Stimulated activated naive CD8-positive, alpha-beta T cell treated with anti-CD3 and anti-CD28 coated beads, Interleukin-15, amount 100 ng/mL, for 72 hours (primary cell): ENCODE measurements at regions not wholly inside any gene's neighbourhood (a gene's known extent, or its start where the extent isn't known, plus 50 kb on each side); places are given as distances from the start of the nearest gene placed in this dataset.
"Not testable (repeated sequence)": the region's sequence is repeated elsewhere in the genome, so short reads cannot be mapped to it uniquely, and the experiment has no call there.

Source experiments
- ATAC-seq: fragments of 150-1000 bp; cut with Tn5 transposase; 2 replicates; pipeline ENCODE4 v1.10.0; 2021; ENCODE audit warnings: mild to moderate bottlenecking, moderate library complexity
- DNase-seq, 2 donors: peaks; one replicate each; pipeline ENCODE4 v3.0.0; 2021 to 2022
- H3K27ac Mint-ChIP-seq, 2 donors: one replicate each; pipeline ENCODE4 v1.8.0; 2022; ENCODE audit warnings: mild to moderate bottlenecking in 2 of 2, mixed read lengths in 2 of 2, moderate library complexity in 2 of 2
- H3K27me3 Mint-ChIP-seq: one replicate; pipeline ENCODE4 v1.8.0; 2022; ENCODE audit warnings: mixed read lengths
- H3K4me1 Mint-ChIP-seq: one replicate; pipeline ENCODE4 v1.8.0; 2022; ENCODE audit warnings: mild to moderate bottlenecking, mixed read lengths
- H3K4me3 Mint-ChIP-seq, 2 donors: one replicate each; pipeline ENCODE4 v1.8.0; 2022; ENCODE audit warnings: mild to moderate bottlenecking in 2 of 2, mixed read lengths in 2 of 2, moderate library complexity in 1 of 2
- H3K9me3 Mint-ChIP-seq, 2 donors: one replicate each; pipeline ENCODE4 v1.8.0; 2022; ENCODE audit warnings: mixed read lengths in 2 of 2

DNA sequence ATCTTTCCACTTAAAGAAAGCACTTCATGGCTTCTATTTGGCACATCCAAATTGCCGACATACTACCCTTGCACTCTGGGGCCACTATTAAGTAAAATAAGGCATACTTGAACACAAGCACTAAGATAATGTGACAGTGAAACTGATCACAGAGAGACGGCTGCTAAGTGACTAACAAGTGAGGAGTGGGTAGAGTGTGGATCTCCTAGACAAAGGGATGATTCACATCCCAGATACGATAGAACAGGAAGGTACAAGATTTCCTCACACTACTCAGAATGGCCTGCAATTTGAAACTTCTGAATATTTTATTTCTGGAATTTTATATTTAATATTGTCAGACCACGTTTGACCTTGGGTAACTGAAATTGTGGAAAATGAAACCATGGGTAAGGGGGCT, 1721.8 kb upstream of the SPRY2 start:
- ATAC-seq (no peak), DNase-seq (no peak)
- Mint-ChIP-seq H3K4me3 (no peak overlapping the region), H3K4me1 (no peaks in the 10 kb centered on the region), H3K27ac (no peak overlapping the region), H3K27me3 (no peaks in the 10 kb centered on the region), H3K9me3 (peaks cover 7 to 10% of the 10 kb centered on the region in 2 donors)

DNA sequence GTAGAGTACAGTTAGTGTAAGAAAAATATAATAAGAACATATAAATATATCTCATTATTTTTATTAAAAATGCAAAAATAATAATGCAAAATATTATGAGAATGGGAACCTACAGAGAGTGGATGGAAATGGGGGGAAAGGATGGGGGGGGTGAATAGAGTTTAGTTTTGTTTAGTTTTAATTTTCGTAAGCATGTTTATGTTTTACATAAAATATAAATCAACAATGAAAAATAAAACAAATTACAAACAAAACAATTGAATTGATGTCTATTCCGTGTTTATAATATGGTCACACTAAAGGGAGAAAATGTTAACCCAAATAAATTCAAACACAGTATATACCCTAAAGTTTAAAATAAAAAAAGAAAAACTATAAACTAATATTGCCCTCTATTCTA, 1717.4 kb upstream of the SPRY2 start:
- no peak for DNase-seq
- no peak overlapping the region for H3K27ac Mint-ChIP-seq
- no peak for ATAC-seq
- H3K4me1 Mint-ChIP-seq, result no peaks in the 10 kb centered on the region
- H3K9me3 Mint-ChIP-seq, result peaks cover 10 to 14% of the 10 kb centered on the region in 2 donors
- no peaks in the 10 kb centered on the region for H3K27me3 Mint-ChIP-seq
- no peak overlapping the region for H3K4me3 Mint-ChIP-seq

DNA sequence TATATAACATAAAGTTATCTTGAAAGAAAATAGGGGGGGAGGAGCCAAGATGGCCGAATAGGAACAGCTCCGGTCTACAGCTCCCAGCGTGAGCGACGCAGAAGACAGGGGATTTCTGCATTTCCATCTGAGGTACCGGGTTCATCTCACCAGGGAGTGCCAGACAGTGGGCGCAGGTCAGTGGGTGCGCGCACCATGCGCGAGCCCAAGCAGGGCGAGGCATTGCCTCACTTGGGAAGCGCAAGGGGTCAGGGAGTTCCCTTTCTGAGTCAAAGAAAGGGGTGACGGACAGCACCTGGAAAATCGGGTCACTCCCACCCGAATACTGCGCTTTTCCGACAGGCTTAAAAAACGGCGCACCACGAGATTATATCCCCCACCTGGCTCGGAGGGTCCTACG, 1704.4 kb upstream of the SPRY2 start:
- H3K4me1 Mint-ChIP-seq, H3K27me3 Mint-ChIP-seq, H3K27ac Mint-ChIP-seq, ATAC-seq, H3K4me3 Mint-ChIP-seq, H3K9me3 Mint-ChIP-seq, DNase-seq: not testable (repeated sequence)

DNA sequence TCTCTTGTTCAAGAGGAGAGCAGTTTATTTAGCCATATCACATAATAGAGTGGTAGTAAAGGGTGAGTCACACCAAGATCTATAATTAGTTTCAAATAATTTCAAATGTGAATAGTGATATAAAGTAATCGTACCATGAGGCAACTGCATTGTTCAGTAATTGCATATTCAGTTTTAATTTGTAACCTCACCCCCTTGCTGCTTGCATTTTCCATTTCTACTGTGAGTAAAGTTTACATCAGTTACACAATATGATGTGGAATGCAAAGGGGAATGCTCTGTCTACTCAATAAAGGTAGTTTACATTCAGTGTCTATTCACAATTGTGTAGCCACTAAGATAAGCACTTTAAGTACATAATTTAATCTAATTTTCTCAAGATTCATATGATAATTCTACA, 1695.7 kb upstream of the SPRY2 start:
- Mint-ChIP-seq H3K27me3 (no peaks in the 10 kb centered on the region), H3K4me1 (no peaks in the 10 kb centered on the region), H3K4me3 (no peak overlapping the region), H3K9me3 (peaks cover 12 to 16% of the 10 kb centered on the region in 2 donors), H3K27ac (no peak overlapping the region)
- no peak for ATAC-seq
- DNase-seq, result no peak

DNA sequence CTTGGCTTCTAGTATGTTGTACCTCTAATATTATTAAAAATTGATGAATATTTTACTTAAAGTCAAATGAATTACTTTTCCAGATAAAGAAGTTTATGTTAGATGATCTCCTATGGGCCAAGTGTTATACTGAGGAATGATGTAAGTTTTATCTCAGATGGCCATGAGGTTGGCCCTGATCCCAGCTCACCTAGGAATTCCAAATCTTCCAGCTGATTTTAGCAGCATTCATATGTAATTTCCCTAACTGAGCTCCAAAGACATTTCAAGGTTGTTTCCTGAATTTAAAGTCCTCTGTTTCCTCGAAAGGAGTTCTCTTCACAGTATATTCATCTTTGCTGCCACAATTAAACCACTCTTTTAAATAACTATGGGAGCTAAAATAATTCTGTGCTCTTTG, 1670.4 kb upstream of the SPRY2 start:
- H3K4me1 Mint-ChIP-seq, result no peaks in the 10 kb centered on the region
- H3K27me3 Mint-ChIP-seq, result no peaks in the 10 kb centered on the region
- H3K4me3 Mint-ChIP-seq, result no peak overlapping the region
- H3K27ac Mint-ChIP-seq, result no peak overlapping the region
- peaks cover 0 to 5% of the 10 kb centered on the region in 2 donors for H3K9me3 Mint-ChIP-seq
- no peak for ATAC-seq
- DNase-seq, result no peak

DNA sequence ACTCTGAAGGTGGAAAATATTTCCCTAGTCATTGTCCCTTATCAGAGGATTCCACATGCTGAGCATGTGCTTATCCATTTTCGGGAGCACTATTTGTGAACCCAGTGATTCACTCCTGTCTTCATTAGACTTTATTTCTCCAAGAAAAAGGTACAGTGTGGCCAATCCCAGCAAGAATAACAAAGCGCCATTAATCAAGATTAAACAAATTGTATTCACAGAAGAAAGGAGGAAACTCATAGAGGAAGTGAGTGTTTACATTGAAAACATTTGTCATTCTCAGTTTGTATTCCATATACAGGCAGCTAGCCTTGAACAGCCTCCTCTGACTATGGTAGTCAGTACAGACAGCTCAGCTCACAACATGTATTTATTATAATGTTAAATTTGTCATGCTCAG, 1669.9 kb upstream of the SPRY2 start:
- no peaks in the 10 kb centered on the region for H3K4me1 Mint-ChIP-seq
- no peaks in the 10 kb centered on the region for H3K27me3 Mint-ChIP-seq
- no peak for DNase-seq
- no peak for ATAC-seq
- H3K4me3 Mint-ChIP-seq, result no peak overlapping the region
- H3K27ac Mint-ChIP-seq, result no peak overlapping the region
- peaks cover 0 to 5% of the 10 kb centered on the region in 2 donors for H3K9me3 Mint-ChIP-seq

DNA sequence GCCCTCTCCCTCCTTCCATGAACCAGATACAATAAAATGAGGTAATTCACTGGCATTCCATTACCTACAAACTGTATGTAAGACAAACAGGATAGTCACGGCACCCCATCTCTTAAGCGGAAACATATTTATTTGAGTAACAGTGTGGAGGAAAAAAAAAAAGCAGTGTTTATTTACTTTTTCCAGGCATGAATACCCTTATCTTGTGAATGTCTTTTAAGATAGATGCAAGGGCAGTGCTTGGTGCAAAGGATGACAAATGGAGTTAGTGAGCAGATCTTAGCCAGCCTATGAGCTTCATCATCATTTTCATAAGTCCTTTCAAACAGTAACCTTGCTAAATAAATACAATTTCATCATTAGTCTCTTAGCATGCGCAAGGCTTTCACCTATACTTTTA, 1661.8 kb upstream of the SPRY2 start:
- ATAC-seq, result no peak
- no peaks in the 10 kb centered on the region for H3K27me3 Mint-ChIP-seq

DNA sequence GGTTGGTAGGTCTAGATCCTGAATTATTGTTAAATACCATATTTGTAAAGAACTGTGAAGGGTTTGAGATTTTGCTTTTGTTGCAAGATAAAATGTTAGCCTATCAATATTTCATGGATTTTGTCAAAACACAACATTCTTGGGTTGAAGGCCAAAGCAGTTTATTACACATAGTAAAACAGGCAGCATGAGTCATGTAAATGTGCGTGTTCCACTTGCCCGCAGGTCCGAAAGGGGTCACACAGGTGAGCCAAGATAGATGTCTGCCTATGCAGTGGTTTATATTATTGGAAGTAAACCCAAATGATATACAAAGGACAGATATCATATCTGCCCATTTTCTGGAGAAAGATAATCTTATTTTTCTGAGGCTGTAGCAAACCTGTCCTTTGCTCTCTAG, 1654.4 kb upstream of the SPRY2 start:
- no peak overlapping the region for H3K27ac Mint-ChIP-seq
- H3K4me3 Mint-ChIP-seq, result no peak overlapping the region
- H3K4me1 Mint-ChIP-seq, result no peaks in the 10 kb centered on the region
- ATAC-seq (no peak), DNase-seq (no peak)
- no peaks in the 10 kb centered on the region for H3K27me3 Mint-ChIP-seq
- no peaks in the 10 kb centered on the region for H3K9me3 Mint-ChIP-seq

More for the DNA sequence above, 1661.8 kb upstream of the SPRY2 start:
- Mint-ChIP-seq H3K27ac (no peak overlapping the region), H3K4me3 (no peak overlapping the region), H3K9me3 (no peaks in the 10 kb centered on the region), H3K4me1 (no peaks in the 10 kb centered on the region)
- DNase-seq, result no peak

DNA sequence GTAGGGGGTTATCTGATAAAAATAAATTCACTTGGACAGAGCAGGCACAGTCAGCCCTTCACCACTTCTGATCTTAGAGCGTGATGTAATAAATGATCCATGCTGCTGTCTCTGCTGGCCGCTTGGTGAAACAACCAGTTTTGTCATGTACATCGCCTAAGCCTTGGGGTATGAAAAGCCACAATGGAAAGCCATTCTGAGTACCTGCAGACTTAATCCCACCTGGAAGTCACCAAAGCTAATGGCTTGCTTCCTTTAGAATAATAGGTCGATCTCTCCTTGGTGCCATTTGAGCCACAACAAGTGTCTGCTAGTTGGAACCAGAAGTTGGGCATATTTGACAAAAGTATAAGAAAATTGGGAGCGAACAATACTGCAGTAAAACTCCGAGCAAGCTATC, 1649.7 kb upstream of the SPRY2 start:
- ATAC-seq, result no peak
- H3K27me3 Mint-ChIP-seq, result no peaks in the 10 kb centered on the region
- no peak overlapping the region for H3K4me3 Mint-ChIP-seq
- no peak overlapping the region for H3K27ac Mint-ChIP-seq
- no peaks in the 10 kb centered on the region for H3K4me1 Mint-ChIP-seq
- peaks cover 0 to 6% of the 10 kb centered on the region in 2 donors for H3K9me3 Mint-ChIP-seq
- DNase-seq, result no peak

DNA sequence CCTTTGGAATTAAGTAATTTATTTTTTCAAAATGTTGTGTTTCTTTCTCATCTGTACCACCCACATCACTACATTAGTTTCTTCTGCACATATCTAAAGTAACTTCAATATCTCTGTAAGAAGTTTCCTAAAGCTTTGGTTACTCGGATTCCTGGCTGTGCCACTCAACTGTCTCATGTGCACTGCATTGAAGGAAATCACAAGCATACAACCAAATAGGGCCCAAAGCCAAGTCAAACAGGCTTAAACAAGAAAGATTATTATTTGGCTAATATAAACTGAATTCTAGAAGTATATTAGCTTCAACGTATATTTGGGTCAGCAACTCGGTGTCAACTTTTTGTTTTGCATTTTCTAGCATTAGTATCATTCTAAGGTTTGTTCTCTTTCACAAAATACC, 1647.6 kb upstream of the SPRY2 start:
- Mint-ChIP-seq H3K4me1 (no peaks in the 10 kb centered on the region), H3K4me3 (no peak overlapping the region), H3K9me3 (peaks cover 4 to 13% of the 10 kb centered on the region in 2 donors), H3K27ac (no peak overlapping the region), H3K27me3 (no peaks in the 10 kb centered on the region)
- DNase-seq (no peak), ATAC-seq (no peak)

DNA sequence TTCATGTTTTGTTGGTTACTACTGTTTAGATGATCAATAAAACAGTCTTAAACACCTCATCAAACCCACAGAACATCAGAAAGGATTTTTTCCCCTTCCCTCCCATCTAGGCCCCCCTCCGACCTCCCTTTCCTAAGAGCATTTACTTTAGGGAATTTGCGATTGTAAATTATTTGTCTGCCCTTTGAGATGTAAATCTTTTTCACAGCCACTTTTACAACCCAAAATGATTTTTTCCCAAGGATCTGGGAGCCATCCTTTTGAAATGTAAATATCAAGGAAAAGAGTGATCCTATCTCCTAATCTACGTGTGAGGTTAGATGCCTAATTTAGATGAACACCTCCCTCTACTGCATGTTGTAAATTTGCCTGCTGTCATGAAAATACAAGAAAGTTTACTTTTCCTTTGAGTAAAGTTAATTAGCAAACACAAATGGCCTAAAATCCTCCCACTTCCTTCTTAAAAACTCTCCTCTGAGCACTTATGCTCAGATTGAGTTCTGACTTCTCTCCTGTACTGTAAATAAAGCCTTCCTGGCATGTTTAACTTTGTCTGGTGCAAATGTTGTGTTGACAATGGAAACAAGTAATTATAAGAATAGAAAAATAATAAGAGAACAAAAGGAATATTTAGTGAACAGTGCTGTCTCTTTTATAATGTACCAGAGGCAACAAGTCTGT, 1646.9 kb upstream of the SPRY2 start:
- no peak overlapping the region for H3K27ac Mint-ChIP-seq
- DNase-seq (no peak), ATAC-seq (no peak)
- H3K4me3 Mint-ChIP-seq, result no peak overlapping the region
- no peaks in the 10 kb centered on the region for H3K4me1 Mint-ChIP-seq
- peaks cover 4 to 13% of the 10 kb centered on the region in 2 donors for H3K9me3 Mint-ChIP-seq
- no peaks in the 10 kb centered on the region for H3K27me3 Mint-ChIP-seq

DNA sequence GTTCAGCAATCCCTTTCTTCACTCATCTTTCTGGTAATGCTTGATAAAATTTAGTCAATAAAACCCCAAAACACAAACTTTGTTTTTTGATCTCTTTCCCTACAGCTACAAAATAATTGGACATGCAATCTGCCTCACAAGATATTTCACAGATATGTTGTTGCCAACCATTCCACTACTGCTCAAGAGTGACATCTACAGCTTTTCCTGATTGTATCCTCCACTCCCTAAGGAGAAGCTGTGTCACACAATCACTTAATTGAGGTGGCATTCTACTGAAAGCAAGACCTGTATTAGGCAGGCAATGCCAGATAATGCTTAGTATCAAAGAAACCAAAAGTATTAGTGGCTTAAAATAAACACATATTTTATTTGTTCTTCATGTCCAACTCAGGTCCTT, 1646.2 kb upstream of the SPRY2 start:
- Mint-ChIP-seq H3K4me1 (no peaks in the 10 kb centered on the region), H3K27ac (no peak overlapping the region), H3K4me3 (no peak overlapping the region), H3K9me3 (peaks cover 4 to 13% of the 10 kb centered on the region in 2 donors), H3K27me3 (no peaks in the 10 kb centered on the region)
- DNase-seq, result no peak
- no peak for ATAC-seq

DNA sequence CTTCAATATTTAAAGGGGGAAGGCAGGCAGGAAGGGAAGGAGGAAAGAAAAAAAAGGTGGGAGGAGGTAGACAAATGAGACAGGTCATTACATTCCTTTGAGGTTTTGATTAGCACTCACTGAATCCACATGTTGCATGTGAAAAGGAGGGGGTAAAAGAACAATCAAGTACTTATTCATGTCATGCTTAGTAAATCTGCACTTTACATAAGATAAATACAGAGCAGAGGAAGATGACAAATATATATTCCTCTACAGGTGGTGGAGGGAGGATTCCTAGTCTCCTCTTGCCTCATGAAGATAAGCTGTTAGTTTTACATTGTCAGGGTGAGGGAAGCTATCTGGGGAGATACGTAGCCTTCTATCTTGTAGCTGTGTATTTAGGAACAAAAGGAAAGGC, 1645.4 kb upstream of the SPRY2 start:
- no peak for DNase-seq
- Mint-ChIP-seq H3K9me3 (peaks cover 4 to 18% of the 10 kb centered on the region in 2 donors), H3K27ac (no peak overlapping the region), H3K27me3 (no peaks in the 10 kb centered on the region), H3K4me1 (no peaks in the 10 kb centered on the region), H3K4me3 (no peak overlapping the region)
- ATAC-seq, result no peak

DNA sequence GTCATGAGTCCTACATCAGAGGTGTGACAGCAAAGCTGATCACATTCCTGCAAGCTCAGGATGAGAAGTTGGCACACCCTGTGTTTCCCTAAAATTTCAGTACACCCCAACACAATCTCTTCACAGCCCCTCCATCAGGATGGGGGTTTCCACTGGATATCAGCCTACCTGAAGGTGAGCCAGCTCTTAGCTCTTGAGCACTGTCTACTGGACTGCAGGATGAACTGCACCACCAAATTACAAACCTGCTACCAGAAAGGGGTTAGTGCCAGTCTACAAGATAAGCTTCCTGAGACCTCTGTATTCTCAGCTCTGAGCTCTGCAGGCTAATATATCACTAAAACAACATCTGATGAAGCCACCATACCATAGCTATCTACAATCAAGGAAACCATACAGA, 1616.2 kb upstream of the SPRY2 start:
- no peaks in the 10 kb centered on the region for H3K4me1 Mint-ChIP-seq
- no peak overlapping the region for H3K27ac Mint-ChIP-seq
- H3K4me3 Mint-ChIP-seq, result no peak overlapping the region
- ATAC-seq, result no peak
- H3K27me3 Mint-ChIP-seq, result no peaks in the 10 kb centered on the region
- no peak for DNase-seq
- peaks cover 7 to 22% of the 10 kb centered on the region in 2 donors for H3K9me3 Mint-ChIP-seq

DNA sequence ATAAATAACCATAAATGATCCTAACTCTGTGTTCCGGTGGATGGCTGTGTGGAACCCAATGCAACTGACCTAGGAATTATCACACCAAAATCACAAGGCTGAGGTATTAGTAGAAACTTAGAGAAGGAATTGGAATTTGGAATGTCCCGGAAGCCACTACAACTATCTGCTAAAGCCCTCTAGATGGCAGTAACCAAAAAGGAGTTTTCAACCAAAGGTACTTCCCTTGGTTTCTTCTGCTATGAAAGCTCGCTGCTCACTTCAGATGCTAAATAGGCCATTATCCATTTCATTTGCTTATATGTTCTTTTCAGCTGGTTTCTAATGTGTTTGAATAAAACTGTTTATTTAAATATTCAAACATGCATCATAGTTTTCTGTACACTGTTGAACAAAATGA, 1589.1 kb upstream of the SPRY2 start:
- no peaks in the 10 kb centered on the region for H3K4me1 Mint-ChIP-seq
- H3K9me3 Mint-ChIP-seq, result peaks cover 0 to 12% of the 10 kb centered on the region in 2 donors
- H3K4me3 Mint-ChIP-seq, result no peak overlapping the region
- no peaks in the 10 kb centered on the region for H3K27me3 Mint-ChIP-seq
- H3K27ac Mint-ChIP-seq, result no peak overlapping the region
- ATAC-seq, result no peak
- no peak for DNase-seq

DNA sequence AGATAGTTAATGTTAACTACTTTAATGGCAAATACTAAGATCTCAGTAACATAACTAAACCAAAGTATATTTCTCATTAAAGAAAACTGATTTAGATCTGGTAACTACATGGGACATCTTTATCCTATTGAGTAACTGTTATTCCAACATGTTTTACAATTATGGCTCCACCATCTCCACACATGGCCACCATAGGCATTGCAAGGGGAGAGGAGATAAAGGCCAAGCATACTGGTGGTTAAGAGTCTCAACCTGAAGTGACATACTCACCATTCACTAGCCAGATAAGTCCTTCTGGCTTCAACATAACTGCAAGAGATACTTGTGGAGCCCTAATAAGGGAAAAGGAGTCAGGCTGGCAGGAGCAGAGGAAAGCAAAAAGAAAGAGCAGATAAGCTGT, 1586.4 kb upstream of the SPRY2 start:
- H3K4me1 Mint-ChIP-seq, result no peaks in the 10 kb centered on the region
- DNase-seq, result no peak
- H3K9me3 Mint-ChIP-seq, result peaks cover 0 to 4% of the 10 kb centered on the region in 2 donors
- H3K4me3 Mint-ChIP-seq, result no peak overlapping the region
- H3K27me3 Mint-ChIP-seq, result no peaks in the 10 kb centered on the region
- no peak for ATAC-seq
- no peak overlapping the region for H3K27ac Mint-ChIP-seq

DNA sequence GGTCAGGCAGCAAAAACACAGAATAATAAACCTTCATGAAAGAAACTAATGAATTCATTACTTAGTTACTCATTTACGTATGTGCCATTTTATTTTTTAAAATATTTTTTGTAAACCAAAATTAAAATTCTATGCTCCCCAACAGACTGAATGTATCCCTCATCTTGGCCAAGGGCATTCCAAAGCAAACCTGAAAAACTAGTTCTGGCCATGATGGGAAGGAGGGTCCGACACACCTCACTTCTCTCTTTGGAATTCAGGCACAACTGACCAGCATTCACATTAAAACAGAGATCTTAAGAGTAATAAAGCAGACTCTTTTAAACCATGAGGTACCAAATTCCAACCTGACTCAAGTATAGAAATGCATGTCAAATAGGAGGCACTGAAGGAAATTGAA, 1576.9 kb upstream of the SPRY2 start:
- Mint-ChIP-seq H3K9me3 (peaks cover 0 to 11% of the 10 kb centered on the region in 2 donors), H3K27me3 (no peaks in the 10 kb centered on the region), H3K4me3 (no peak overlapping the region), H3K4me1 (no peaks in the 10 kb centered on the region), H3K27ac (no peak overlapping the region)
- no peak for ATAC-seq
- no peak for DNase-seq
